Right atrium auricular region (tissue), 2 donors: ENCODE measurements at regions not wholly inside any gene's neighbourhood (a gene's known extent, or its start where the extent isn't known, plus 50 kb on each side); places are given as distances from the start of the nearest gene placed in this dataset.
"Not testable (repeated sequence)": the region's sequence is repeated elsewhere in the genome, so short reads cannot be mapped to it uniquely, and the experiment has no call there.

Experiments
- DNase-seq: peaks from one replicate; pipeline ENCODE4 v3.0.0-alpha.2; 2019; ENCODE audit warnings: low spot score
- H3K27ac ChIP-seq, 2 donors: fragments of 200-600 bp; sonication (generic); 1 replicate in 1 of 2; 2 replicates in 1 of 2; pipeline ENCODE4 v1.5.1; 2016 to 2019
- H3K27me3 ChIP-seq, 2 donors: fragments of 200-600 bp; sonication (generic); one replicate each; pipeline versions ENCODE4 v1.5.1 to v1.6.0; 2017 to 2019
- H3K36me3 ChIP-seq: fragments of 200-600 bp; sonication (generic); one replicate; pipeline ENCODE4 v1.5.1; 2016
- H3K4me1 ChIP-seq, 2 donors: fragments of 200-600 bp; sonication (generic); one replicate each; pipeline versions ENCODE4 v1.5.1 to v1.6.0; 2017 to 2019
- H3K4me3 ChIP-seq, 2 donors: fragments of 200-600 bp; sonication (generic); 1 replicate in 1 of 2; 2 replicates in 1 of 2; pipeline ENCODE4 v1.5.1; 2017 to 2019; ENCODE audit warnings: mild to moderate bottlenecking in 1 of 2, moderate library complexity in 1 of 2
- H3K9me3 ChIP-seq, 2 donors: fragments of 200-600 bp; sonication (generic); one replicate each; pipeline ENCODE4 v1.5.1; 2019
- TF ChIP-seq, protein P1 (sequence below), 2 donors: fragments of 200-600 bp; sonication (generic); IDR thresholded peaks; one replicate each; pipeline ENCODE4 v1.5.1; 2019; ENCODE audit warnings: antibody characterized with exemption in 2 of 2

DNA sequence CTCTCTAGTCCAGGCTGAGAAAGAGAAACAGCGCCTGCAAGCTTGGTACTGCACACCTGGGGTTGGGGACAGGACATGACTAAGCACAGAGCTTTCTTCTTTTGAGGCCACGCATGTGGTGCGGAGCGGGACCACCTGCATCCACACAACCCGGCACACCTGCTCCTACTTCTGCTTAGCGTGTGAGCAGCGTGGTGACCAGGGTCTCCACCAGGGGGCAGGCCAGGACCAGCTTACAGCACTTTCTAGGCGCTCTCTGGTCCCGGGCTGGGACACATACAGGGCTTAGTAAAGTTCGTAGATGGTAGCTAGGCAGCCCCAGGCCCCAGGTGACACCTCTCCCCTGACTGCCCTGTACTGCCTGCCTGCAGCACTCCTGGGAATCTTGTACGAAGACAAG is 89.7 kb upstream of the HMX1 start:
- not testable (repeated sequence) for H3K27me3 ChIP-seq, H3K27ac ChIP-seq, H3K4me3 ChIP-seq, H3K9me3 ChIP-seq, DNase-seq, H3K4me1 ChIP-seq, H3K36me3 ChIP-seq
- TF ChIP-seq, protein P1, sequence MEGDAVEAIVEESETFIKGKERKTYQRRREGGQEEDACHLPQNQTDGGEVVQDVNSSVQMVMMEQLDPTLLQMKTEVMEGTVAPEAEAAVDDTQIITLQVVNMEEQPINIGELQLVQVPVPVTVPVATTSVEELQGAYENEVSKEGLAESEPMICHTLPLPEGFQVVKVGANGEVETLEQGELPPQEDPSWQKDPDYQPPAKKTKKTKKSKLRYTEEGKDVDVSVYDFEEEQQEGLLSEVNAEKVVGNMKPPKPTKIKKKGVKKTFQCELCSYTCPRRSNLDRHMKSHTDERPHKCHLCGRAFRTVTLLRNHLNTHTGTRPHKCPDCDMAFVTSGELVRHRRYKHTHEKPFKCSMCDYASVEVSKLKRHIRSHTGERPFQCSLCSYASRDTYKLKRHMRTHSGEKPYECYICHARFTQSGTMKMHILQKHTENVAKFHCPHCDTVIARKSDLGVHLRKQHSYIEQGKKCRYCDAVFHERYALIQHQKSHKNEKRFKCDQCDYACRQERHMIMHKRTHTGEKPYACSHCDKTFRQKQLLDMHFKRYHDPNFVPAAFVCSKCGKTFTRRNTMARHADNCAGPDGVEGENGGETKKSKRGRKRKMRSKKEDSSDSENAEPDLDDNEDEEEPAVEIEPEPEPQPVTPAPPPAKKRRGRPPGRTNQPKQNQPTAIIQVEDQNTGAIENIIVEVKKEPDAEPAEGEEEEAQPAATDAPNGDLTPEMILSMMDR (IDR thresholded peaks at IDR 0.05): peak; percentile 17 to 51

DNA sequence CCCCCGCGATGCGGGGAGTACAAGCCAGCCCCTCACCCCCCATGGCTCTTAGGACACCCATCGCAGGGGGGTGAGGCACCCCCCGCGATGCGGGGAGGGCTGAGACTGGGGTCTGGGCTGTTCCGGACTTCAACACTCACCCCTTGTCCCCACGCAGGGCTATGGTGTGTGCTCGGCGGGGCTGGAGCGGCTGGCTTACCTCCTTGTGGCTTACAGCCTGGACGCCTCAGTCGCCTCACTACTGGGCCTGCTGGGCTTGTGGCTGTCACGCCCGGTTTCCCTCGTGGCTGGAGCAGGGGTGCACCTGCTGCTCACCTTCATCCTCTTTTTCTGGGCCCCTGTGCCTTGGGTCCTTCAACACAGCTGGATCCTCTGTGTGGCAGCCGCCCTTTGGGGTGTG is 87.8 kb upstream of the HMX1 start:
- H3K9me3 ChIP-seq, H3K4me1 ChIP-seq, H3K4me3 ChIP-seq, H3K27ac ChIP-seq, H3K27me3 ChIP-seq, H3K36me3 ChIP-seq: not testable (repeated sequence)
- DNase-seq: peak; percentile 30

DNA sequence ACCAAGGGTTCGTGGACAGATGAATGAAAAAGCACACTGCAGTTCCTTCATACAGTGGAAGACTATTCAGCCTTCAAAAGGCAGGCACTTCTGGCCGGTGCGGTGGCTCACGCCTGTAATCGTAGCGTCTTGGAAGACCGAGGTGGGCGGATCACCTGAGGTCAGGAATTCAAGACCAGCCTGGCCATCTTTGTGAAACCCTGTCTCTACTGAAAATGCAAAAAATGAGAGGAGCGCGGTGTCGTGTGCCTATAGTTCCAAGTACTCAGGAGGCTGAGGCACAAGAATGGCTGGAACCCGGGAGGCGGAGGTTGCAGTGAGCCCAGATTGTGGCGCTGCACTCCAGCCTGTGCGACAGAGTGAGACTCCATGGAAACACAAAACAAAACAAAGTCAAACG is 82.4 kb upstream of the HMX1 start:
- H3K27me3 ChIP-seq, H3K27ac ChIP-seq, H3K36me3 ChIP-seq, H3K4me1 ChIP-seq, H3K9me3 ChIP-seq, H3K4me3 ChIP-seq: not testable (repeated sequence)
- peak; percentile 9 for DNase-seq

DNA sequence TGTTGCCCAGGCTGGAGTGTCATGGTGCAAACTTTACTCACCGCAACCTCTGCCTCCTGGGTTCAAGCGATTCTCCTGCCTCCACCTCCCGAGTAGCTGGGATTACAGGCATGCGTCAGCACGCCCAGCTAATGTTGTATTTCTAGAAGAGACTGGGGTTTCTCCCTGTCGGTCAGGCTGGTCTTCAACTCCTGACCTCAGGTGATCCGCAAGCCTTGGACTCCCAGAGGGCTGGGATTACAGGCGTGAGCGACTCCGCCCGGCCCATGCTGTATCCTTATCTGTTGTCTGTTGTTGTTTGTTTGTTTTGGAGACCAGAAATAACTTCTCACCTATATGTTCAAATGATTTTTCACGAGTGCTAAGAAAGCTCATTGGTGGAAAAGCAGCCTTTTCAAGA is 81.2 kb upstream of the HMX1 start:
- H3K4me1 ChIP-seq, H3K27me3 ChIP-seq, H3K4me3 ChIP-seq, H3K9me3 ChIP-seq, H3K27ac ChIP-seq, H3K36me3 ChIP-seq: not testable (repeated sequence)
- peak; percentile 44 for DNase-seq

DNA sequence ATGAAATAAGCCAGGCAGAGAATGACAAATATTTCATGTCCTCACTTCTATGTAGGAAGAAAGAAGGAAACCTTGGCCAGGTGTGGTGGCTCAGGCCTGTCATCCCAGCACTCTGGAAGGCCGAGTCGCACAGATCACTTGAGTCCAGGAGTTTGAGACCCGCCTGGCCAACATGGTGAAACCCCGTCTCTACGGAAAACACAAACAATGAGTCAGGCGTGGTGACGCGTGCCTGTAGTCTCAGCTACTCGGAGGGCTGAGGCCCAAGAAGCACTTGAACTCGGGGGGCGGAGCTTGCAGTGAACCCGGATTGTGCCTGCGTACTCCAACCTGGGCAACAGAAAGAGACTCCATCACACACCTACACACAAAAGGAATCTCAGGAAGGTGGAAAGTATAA is 80.5 kb upstream of the HMX1 start:
- H3K4me1 ChIP-seq, H3K9me3 ChIP-seq, H3K36me3 ChIP-seq, H3K27me3 ChIP-seq, H3K4me3 ChIP-seq, H3K27ac ChIP-seq: not testable (repeated sequence)
- peak; percentile 23 for DNase-seq

DNA sequence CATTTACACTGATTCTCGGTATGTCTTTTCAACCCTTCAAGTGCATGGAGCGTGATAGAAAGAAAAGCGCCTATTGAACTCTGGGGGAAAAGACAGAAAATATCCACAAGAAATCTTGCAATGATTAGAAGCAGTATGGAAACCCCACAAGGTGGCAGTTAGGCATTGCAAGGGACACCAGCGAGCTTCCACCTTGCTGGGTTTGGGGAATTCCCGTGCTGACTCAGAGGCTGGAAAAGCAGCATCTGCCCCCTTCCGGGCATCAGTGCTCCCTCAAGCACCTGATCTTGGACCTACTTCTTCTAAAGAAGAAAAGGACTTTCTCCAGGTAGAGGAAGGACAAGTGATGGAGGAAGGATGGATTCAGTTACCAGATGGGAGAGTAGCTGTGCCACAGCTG is 73.9 kb upstream of the HMX1 start:
- DNase-seq, H3K27ac ChIP-seq, H3K4me1 ChIP-seq, H3K9me3 ChIP-seq, H3K36me3 ChIP-seq, H3K27me3 ChIP-seq, H3K4me3 ChIP-seq: not testable (repeated sequence)

DNA sequence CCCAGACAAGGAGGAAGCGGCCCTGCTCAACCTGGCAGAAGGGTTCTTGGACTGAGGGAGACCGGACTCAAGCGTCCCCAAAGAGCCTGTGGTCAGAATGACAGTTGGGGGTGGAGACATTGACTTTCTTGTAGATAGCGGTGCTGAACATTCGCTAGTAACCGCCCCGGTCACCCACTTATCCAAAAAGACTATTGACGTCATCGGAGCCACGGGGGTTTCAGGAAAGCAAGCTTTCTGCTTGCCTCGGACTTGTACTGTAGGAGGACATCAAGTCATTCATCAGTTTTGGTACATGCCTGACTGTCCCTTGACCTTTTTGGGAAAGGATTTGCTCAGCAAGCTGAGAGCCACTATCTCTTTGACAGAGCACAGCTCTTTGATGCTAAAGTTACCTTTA is 71.7 kb upstream of the HMX1 start:
- not testable (repeated sequence) for H3K4me1 ChIP-seq, H3K27ac ChIP-seq, H3K4me3 ChIP-seq, H3K9me3 ChIP-seq, H3K27me3 ChIP-seq, H3K36me3 ChIP-seq
- DNase-seq: peak; percentile 40

DNA sequence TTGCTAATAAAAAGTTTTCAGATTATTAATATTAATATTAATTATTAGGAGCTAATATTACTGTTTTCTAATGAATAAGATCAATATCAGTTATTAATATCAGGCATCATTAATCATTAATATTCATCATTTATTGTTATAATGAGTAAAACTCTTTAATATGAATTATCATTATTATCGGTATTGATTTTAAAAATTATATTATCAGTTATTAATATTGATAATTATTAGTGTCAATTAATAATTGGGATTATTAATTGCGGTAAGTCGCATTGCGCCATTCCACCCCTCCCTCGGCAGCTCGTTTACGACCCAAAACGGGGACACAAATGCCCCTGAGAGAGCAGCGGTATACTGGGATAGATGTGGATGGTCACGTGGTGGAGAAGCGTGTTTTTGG is 70.4 kb upstream of the HMX1 start:
- H3K4me3 ChIP-seq, H3K27me3 ChIP-seq, H3K9me3 ChIP-seq, H3K4me1 ChIP-seq, H3K27ac ChIP-seq, DNase-seq, H3K36me3 ChIP-seq: not testable (repeated sequence)

DNA sequence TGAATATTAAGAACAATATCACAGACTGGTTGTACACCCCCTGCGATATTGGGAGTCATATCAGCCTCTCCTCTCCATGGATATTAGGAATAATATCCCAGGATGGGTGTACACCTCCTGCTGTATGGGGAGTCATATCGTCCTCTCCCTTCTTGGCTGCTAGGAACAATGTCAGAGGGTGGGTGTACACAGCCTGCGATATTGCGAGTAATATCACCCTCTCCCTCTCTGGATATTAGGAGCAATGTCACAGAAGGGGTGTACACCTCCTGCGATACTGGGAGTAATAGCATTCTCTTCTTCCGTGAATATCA is 69.8 kb upstream of the HMX1 start:
- not testable (repeated sequence) for H3K27ac ChIP-seq, H3K4me1 ChIP-seq, H3K27me3 ChIP-seq, H3K4me3 ChIP-seq, H3K36me3 ChIP-seq, H3K9me3 ChIP-seq
- peak; percentile 26 for DNase-seq

DNA sequence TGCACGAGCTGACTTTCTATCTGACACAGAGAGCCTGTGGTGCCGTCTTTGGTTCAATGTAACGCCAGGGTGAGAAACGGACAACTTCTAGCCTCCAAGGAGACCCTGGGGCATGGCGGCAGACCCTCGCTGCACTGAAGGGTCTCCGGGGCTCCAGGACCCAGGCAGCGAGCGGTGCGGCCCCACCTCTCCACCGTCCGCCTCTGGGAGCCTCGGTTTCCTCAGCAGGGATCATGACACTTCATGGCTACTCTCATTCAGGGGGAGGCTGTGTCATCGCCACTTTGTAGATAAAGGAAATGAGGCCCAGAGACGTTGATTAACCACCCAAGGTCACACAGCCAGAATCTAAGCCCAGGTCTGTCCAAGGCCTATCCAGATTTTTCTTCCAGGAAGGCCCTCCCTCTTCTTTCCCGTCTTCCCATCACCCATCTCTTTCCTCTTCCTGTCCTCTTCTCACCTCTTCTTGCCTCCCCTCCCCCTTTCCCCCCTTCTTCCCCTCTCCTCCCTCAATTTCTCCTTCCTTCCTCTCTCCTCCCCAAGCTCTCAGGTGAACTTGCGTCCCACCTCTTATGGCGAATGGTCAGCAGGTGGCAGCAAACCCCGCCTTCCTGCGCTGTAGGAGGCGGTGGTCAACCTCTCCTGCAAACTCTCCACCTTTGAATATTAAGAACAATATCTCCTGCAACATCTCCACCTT is 69.3 kb upstream of the HMX1 start:
- H3K27me3 ChIP-seq: no peaks in the 10 kb centered on the region
- peaks cover 0 to 5% of the 10 kb centered on the region in 2 donors for H3K9me3 ChIP-seq
- no peaks in the 10 kb centered on the region for H3K4me1 ChIP-seq
- TF ChIP-seq, protein P1 (IDR thresholded peaks at IDR 0.05): no peak
- no peaks in the 10 kb centered on the region for H3K36me3 ChIP-seq
- DNase-seq: peak; percentile 7
- no peak overlapping the region for H3K27ac ChIP-seq
- no peak overlapping the region for H3K4me3 ChIP-seq
